ENCODE measurements at regions not wholly inside any gene's neighbourhood (a gene's known extent, or its start where the extent isn't known, plus 50 kb on each side); places are given as distances from the start of the nearest gene placed in this dataset.
A peak's percentile ranks its signal among the peaks of the same experiment; 100 is the strongest.

- DNase-seq = peak in 2 of 5 donors; percentile 19 to 21
- no peak overlapping the region for H3K27ac ChIP-seq
- no peak overlapping the region for H3K4me3 ChIP-seq
- H3K27me3 ChIP-seq = no peaks in the 10 kb centered on the region
- H3K36me3 ChIP-seq = no peaks in the 10 kb centered on the region
- TF ChIP-seq CTCF (IDR thresholded peaks at IDR 0.05) = no peak
- TF ChIP-seq EP300 (IDR thresholded peaks at IDR 0.05) = no peak
- TF ChIP-seq POLR2A (IDR thresholded peaks at IDR 0.05) = no peak
- H3K4me1 ChIP-seq (ENCODE audit: insufficient read depth) = no peaks in the 10 kb centered on the region
- WGBS, 3 donors = 0 to 15% (median 5%) methylated on average over 1 of the region's 1 CpG
- intact Hi-C loops (cut with DNase I) = no loop called here
- no peaks in the 10 kb centered on the region for H3K9me3 ChIP-seq
These were observed 59.7 kb upstream of the TBX20 start for GRCh38 chr7:35313575-35313974.
